PC-3 (cell line): ENCODE measurements at regions not wholly inside any gene's neighbourhood (a gene's known extent, or its start where the extent isn't known, plus 50 kb on each side); places are given as distances from the start of the nearest gene placed in this dataset.

Experiments
- CTCF ChIP-seq: fragments of 300-600 bp; sonication (generic); conservative IDR thresholded peaks from 2 replicates; pipeline ENCODE4 v1.5.1; 2017; ENCODE audit warnings: antibody characterized with exemption, low read depth, mild to moderate bottlenecking, low read length
- EZH2 ChIP-seq: fragments of 300-600 bp; sonication (generic); IDR thresholded peaks from one replicate; pipeline ENCODE4 v1.6.1; 2017; ENCODE audit warnings: antibody characterized with exemption, mild to moderate bottlenecking, low read length; ENCODE audit not compliant: unreplicated experiment

- TF ChIP-seq EZH2 (no peak), CTCF (no peak)
Measured at GRCh38 chr7:118759921-118760320, 535.4 kb downstream of the ANKRD7 start.
